ENCODE measurements at regions not wholly inside any gene's neighbourhood (a gene's known extent, or its start where the extent isn't known, plus 50 kb on each side); places are given as distances from the start of the nearest gene placed in this dataset.

- POLR2A ChIA-PET (ENCODE audit: partially characterized antibody) = interaction anchor here (0.6 kb wide), 1 partner anchor 111 kb away, joined by 3 read pairs; no protein-coding TSS in a partner anchor
- Histone ChIP-seq H4K91ac (replicated peaks; ENCODE audit: insufficient read length, low read length) (no peak overlapping the region), H3K9ac (replicated peaks in 1 of 4; ENCODE audit: extremely low read depth in 1 of 4, low read depth in 3 of 4, low read length in 3 of 4) (no peak overlapping the region), H2BK12ac (ENCODE audit: low read depth, low read length) (no peak overlapping the region), H3K79me2 (ENCODE audit: control insufficient read depth in 1 of 2, insufficient read depth in 2 of 2, low read length in 2 of 2) (no peaks in the 10 kb centered on the region), H3K23me2 (ENCODE audit: low read depth, low read length) (peaks cover 1% of the 10 kb centered on the region; the same call in 1 of the 2 replicates), H2AFZ (ENCODE audit: low read length) (no peak overlapping the region), H2BK5ac (ENCODE audit: low read depth, low read length) (no peak overlapping the region), H4K5ac (ENCODE audit: insufficient read length, low read depth, low read length) (no peak overlapping the region), H3K27ac (ENCODE audit: low read depth, low read length) (no peak overlapping the region), H2AK5ac (ENCODE audit: low read depth, low read length) (no peak overlapping the region), H4K8ac (ENCODE audit: extremely low read depth, insufficient read depth, low read length) (no peak overlapping the region), H3K18ac (ENCODE audit: extremely low read depth, low read length) (no peak overlapping the region), H3K36me3 (ENCODE audit: control insufficient read depth in 2 of 4, insufficient read depth in 4 of 4, low read length in 3 of 4) (no peaks in the 10 kb centered on the region), H3K4me2 (ENCODE audit: insufficient read depth in 1 of 2, low read depth in 2 of 2, low read length in 2 of 2) (no peak overlapping the region), H2BK20ac (ENCODE audit: low read length) (no peak overlapping the region), H3K79me1 (ENCODE audit: low read depth, low read length) (no peaks in the 10 kb centered on the region), H4K20me1 (replicated peaks in 1 of 2; ENCODE audit: control insufficient read depth in 1 of 2, insufficient read depth in 2 of 2, low read length in 2 of 2) (no peaks in the 10 kb centered on the region), H3K23ac (ENCODE audit: insufficient read length) (no peak overlapping the region), H2BK120ac (replicated peaks; ENCODE audit: low read depth, low read length) (no peak overlapping the region), H3K27me3 (replicated peaks in 1 of 4; ENCODE audit: control insufficient read depth in 3 of 4, extremely low read depth in 1 of 4, insufficient read depth in 3 of 4, low read length in 3 of 4) (no peaks in the 10 kb centered on the region), H3K4me1 (replicated peaks in 1 of 4; ENCODE audit: control insufficient read depth in 3 of 4, insufficient read depth in 4 of 4, low read length in 3 of 4) (no peaks in the 10 kb centered on the region), H2BK15ac (ENCODE audit: low read length) (no peak overlapping the region), H3K4ac (replicated peaks; ENCODE audit: insufficient read length, low read depth, low read length) (no peak overlapping the region), H3K56ac (replicated peaks; ENCODE audit: insufficient read length, low read depth, low read length) (no peak overlapping the region), H3K4me3 (ENCODE audit: extremely low read depth in 1 of 4, insufficient read depth in 2 of 4, low read depth in 3 of 4, low read length in 4 of 4) (no peak overlapping the region), H3K14ac (ENCODE audit: insufficient read length) (no peak overlapping the region), H3K9me3 (ENCODE audit: insufficient read depth in 2 of 2, low read depth in 1 of 2, low read length in 1 of 2) (no peaks in the 10 kb centered on the region)
- CTCF ChIA-PET (ENCODE audit: partially characterized antibody) = interaction anchor here (0.5 to 1.1 kb wide), 4 partner anchors 13 to 398 kb away, joined by 3 to 4 read pairs (median 3); no protein-coding TSS in a partner anchor
- no peak for FAIRE-seq
- WGBS, 2 experiments (ENCODE audit: extremely low coverage in 1 of 2, insufficient coverage in 1 of 2, insufficient read length in 1 of 2, insufficient replicate concordance in 2 of 2, low coverage in 1 of 2, low lambda C conversion rate in 2 of 2, missing lambda C conversion rate in 1 of 2) = 57% methylated on average over 1 of the region's 1 CpG; no CpG with 5 or more reads in 1 of the 2 experiments
- no peak for DNase-seq (ENCODE audit: low read depth in 1 of 2, low spot score in 2 of 2)
Observed at GRCh38 chr3:117291476-117291875, 581.9 kb downstream of the TUSC7 start.
